ENCODE measurements at regions not wholly inside any gene's neighbourhood (a gene's known extent, or its start where the extent isn't known, plus 50 kb on each side); places are given as distances from the start of the nearest gene placed in this dataset.

- TF ChIP-seq CTCF (IDR thresholded peaks at IDR 0.05) (no peak), ZFX (IDR thresholded peaks at IDR 0.05; ENCODE audit: borderline replicate concordance) (no peak)
Observed at GRCh38 chr18:1760901-1761300, 810.4 kb downstream of the METTL4 start.

All from 22Rv1 (cell line).